Inflammatory macrophage treated with lipopolysaccharide for 1 hour (primary cell): ENCODE measurements at regions not wholly inside any gene's neighbourhood (a gene's known extent, or its start where the extent isn't known, plus 50 kb on each side); places are given as distances from the start of the nearest gene placed in this dataset.

Experiments
- DNase-seq, 2 donors: peaks; one replicate each; pipeline ENCODE4 v3.0.0-alpha.2; 2020 to 2022

DNA sequence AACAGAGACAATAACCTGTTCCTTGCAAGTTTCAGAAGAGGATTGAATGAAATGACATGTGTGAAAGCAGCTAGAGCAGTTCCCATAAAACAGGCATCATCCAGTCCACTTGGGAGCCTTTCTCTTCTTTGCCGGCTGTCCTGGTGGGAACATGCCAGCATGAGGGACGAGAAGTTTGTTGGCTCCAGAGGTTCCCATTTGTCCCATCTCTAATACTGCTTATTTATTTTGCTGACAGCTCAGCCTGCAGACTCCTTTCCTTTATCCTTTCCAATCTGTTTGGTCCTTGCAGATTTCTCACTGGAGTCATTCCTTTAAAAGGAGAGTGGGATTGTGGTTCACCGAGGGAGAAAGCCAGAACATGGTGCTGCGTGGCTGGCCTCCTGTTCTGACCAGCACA lies 321.5 kb upstream of the CLINT1 start:
- DNase-seq: no peak

DNA sequence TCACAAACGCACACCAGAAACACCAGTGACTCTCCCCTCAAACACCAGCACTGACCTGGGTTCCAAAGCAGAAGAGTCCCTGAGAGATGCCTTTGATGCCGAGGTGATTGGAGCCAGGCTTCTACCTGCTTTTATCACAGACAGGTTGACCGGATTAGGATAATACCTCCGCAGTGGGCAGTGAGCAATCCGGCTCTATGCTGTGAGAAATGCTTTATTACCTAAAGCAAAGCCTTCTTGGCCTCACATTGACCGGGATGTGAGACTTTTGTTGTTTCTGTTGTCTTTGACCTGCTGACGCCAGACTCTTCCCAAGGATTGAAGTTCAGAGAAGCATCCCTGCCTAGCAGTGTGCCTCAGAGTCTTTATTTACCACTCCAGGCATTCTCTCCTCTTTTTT lies 320.3 kb upstream of the CLINT1 start:
- DNase-seq: no peak

- DNase-seq: no peak
Observed at GRCh38 chr5:158178535-158178934, 319.6 kb upstream of the CLINT1 start.

DNA sequence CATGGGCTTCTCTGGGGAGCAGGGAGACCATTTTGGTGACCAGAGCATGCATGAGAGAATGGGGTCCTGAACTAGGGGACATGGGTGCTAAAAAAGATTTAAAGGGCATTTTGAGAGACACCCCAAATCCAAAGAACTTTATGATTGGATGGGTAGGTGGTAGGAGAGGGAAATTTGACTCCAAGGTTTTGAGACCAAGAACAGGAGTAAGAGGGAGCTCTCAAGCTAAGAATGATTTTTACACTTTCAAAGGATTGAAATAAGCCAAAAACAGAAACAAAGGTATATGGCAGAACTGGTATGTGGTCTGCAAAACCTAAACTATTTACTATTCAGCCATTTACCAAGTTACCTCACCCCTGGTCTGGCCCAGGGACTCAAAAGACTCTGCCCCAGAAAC lies 318.2 kb upstream of the CLINT1 start:
- no peak for DNase-seq

- no peak for DNase-seq
Observed at GRCh38 chr5:158175934-158176481, 317.1 kb upstream of the CLINT1 start.

GRCh38 chr5:158174918-158175851 lies 316.2 kb upstream of the CLINT1 start:
- peak; percentile 40 to 87 for DNase-seq

- no peak for DNase-seq
Observed at GRCh38 chr5:158174026-158174425, 315.1 kb upstream of the CLINT1 start.

- no peak for DNase-seq
Observed at GRCh38 chr5:158172005-158172404, 313.1 kb upstream of the CLINT1 start.

- no peak for DNase-seq
Observed at GRCh38 chr5:158170534-158170933, 311.6 kb upstream of the CLINT1 start.

GRCh38 chr5:158170060-158170459 lies 311.1 kb upstream of the CLINT1 start:
- DNase-seq: no peak

GRCh38 chr5:158166424-158166823 lies 307.5 kb upstream of the CLINT1 start:
- no peak for DNase-seq

DNA sequence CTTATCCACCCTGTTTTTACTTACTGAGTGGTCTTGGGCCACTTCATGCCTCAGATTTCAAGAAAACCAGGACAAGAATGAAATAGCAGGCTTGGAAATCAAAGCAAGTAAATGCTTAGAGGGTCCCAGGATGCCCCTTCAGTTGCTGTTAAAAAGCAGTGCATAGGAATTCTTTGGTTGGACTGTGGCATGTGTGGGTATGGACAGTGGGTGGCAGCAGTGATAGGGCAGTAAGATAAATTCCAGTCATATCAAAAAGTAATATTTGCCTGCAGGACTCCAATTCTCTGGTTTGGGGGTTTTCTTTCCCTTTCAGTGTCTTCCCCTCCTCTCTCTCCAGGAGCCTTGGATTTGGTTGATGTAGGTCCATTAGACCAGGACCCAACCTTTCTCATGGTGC lies 306.7 kb upstream of the CLINT1 start:
- no peak for DNase-seq

DNA sequence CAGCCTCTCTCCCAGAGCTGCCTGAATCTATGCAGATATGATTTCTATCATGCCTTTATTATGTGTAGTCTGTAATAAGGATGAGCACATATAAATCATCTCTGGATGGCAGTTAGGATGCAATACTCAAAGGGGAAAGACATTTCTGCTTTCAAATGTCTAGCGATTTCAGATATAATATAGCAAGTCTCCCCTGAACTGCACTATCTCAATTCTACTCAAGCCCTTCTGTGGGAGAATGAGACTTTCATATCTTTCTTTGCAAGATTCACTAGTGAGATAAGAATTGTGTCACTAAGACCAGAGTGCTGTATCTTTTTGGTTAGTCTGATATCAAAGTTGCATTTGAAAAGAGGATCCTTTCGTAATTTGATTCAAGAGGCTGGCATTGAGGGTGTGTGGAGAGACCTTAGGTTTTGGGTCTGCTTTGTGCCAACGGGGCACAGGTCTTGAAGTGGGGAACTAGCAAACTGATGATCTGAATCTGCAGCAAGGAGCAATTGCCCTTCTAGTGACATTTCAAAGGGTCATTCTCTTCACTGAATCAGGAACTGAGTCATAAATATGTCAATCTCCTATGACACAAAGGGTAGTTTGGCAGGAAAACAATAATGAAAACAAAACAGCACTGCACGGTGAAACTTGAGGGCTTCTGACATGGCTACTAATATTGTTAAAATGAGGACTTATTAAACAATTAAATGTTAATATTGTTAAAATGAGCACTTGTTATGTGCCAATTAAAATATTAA lies 305.5 kb upstream of the CLINT1 start:
- DNase-seq: peak; percentile 12 to 35

DNA sequence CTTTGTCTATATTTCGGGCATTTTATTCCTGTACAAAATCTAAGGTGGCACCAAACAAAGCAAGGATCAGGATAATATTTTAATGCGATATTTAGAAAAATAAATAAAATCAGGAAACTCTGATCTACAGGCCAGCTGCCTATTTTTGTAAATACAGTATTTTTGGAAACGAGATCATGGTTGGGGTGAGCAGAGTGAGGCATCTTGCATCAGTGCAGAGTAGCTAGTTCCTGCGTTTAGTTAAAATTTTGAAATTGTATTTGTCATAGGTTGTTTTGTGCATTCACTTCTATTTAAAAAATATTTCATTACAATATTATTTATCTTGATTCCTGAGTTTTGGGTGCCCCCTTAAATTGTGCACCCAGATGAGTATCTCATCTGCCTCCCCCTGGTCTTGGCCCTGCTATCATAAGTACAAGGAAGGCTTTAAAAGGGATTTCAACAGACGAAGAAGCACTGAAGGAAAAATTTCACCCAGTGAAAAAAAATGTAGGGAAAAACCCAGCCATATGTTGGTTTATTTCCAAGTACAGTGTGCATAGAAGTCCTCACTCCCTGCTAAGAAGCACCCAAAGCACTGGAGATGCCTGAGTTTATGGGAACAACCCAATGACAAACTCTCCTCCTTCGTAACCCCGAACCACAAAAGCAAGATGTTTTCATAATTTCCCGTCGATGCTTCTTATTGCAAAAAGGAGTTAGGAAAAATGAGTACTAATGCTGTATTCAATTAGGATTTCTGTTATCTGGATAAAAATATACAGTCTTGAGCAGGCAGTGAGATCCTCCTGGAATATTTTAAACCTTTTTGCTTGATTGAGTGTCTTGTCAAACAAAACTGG lies 304.7 kb upstream of the CLINT1 start:
- DNase-seq: peak; percentile 10 to 49

- no peak for DNase-seq
Observed at GRCh38 chr5:158162479-158163034, 303.6 kb upstream of the CLINT1 start.

GRCh38 chr5:158162026-158162425 lies 303.1 kb upstream of the CLINT1 start:
- DNase-seq: no peak

DNA sequence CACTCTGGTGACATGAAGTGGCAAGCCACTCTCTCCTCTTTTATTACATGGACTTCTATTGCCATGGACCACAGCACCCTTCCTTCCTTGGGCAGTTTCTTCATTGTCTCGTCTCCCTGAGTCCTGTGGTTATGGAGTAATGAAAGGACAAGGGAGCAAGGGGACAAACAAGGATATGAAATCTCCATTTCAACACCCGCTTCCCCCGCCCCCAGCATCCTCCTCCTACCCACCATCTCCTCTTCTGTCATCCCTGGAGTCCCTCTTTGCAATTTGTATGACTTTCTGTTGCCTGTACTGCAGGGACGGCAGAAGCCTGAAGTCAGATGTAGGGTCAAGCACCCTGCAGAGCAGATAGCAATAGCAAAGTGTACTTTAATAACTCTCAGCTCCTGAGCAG lies 300.7 kb upstream of the CLINT1 start:
- peak; percentile 42 to 66 for DNase-seq

DNA sequence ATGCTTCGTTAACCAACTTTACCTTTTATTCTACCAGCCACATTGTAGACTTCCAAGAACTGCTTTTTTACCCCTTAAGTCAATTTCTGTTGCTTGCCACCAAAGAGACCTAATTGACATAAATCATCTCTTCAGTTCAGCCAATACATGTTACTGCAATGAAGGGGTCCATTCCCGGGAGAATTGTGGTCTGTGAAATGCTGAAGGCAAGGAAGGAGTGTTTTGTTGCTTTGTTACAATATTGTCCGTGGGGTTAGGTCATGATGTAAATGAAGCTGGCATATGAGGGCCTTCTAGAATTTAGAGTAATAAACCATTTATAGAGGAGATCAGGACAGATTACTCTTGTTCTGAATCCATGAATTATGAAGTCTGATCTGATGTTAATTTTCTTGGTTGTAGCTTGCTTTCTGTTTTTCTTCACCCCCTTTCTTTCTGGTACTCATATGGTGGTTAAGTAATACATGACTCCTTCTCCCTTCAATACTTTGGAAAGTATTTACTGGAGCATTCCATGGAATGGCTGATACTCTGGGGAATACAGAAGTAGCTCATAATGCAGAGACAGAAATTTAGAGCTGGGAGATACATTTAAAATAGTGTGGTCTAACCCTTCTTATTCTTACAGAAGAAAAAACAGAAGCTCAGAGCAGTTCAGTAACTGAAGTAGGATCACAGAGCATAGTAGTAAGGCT lies 297.0 kb upstream of the CLINT1 start:
- no peak for DNase-seq

GRCh38 chr5:158155067-158155466 lies 296.1 kb upstream of the CLINT1 start:
- no peak for DNase-seq

GRCh38 chr5:158154226-158155005 lies 295.5 kb upstream of the CLINT1 start:
- no peak for DNase-seq

DNA sequence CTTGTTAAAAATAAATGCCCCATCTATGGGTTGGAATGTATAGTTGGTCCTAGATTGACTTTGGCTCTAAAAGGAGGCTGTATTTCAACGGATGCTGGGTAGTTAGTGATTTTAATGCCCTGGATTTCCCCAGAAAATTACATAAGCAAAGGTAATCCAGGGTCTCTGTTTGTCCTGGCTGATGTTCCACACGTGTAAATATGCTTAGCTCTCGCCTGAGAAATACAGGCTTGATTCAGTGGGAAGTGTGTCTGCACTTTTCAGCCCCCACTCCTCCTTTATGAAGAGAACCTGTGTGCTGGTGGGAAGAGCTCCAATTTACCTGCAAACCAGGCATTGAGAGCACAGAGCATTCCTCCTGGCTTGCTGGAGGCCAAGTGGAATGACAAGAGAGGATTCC lies 294.6 kb upstream of the CLINT1 start:
- DNase-seq: no peak
